GM18870 (cell line): ENCODE measurements at regions not wholly inside any gene's neighbourhood (a gene's known extent, or its start where the extent isn't known, plus 50 kb on each side); places are given as distances from the start of the nearest gene placed in this dataset.

Experiments
- ATAC-seq: cut with Tn5 transposase; IDR thresholded peaks from one replicate; pipeline ENCODE4 v1.9.1; 2021; ENCODE audit warnings: moderate library complexity; ENCODE audit not compliant: unreplicated experiment

DNA sequence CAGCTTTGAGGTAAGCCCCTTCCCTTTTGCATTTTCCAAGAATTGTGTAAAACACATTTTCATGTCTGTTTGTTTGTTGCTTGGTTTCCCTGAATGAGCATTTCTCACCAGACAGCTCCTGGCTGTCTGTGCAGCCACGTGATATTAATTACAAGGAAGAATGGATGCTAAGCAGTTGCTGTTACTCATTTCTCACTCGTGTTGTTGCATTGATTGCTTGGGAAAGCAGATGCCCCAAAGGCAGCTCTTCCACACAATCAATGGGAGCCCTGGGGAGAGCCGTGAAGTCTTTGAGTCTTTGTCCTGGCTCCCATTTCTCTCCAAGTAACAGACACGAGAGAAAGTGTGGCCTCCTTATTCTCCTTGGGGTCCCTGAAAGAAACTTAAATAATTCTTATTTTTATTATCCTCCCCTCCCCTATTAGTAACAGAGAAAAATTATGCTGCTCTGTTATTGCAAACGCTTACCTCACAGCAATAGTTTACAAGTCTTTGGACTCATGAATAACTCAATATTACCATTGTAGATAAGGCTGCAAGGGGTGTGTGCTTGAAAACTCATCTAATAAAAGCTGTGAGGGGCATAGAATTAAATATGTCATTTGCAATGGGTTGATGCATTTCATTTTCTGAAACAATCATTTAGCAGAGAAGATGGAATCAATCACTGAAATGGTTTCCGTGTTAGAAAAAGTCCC is 127.7 kb upstream of the CAMK1G start:
- no peak for ATAC-seq

GRCh38 chr1:209456878-209457277 is 126.6 kb upstream of the CAMK1G start:
- no peak for ATAC-seq

- ATAC-seq = no peak
These were observed 126.0 kb upstream of the CAMK1G start for GRCh38 chr1:209457401-209458125.

DNA sequence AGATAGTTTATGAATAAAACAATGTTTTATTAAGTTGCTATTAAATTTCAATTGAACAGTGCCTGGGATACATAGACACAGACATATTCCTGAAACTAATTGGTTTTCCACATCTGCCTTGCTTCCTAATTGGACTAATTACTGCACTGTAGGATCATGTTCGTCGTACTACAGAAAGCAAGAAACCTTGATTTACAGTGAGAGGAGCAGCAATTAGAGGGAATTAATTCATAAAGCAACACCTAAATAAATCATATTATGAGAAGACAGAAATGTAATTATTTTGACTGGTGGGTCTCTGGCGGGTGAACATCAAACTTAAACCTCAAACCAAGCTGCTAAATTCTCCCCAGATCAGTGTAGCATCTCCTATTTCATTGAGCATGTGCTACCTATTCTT is 124.6 kb upstream of the CAMK1G start:
- ATAC-seq = no peak

- ATAC-seq = no peak
These were observed 122.3 kb upstream of the CAMK1G start for GRCh38 chr1:209461168-209461567.

DNA sequence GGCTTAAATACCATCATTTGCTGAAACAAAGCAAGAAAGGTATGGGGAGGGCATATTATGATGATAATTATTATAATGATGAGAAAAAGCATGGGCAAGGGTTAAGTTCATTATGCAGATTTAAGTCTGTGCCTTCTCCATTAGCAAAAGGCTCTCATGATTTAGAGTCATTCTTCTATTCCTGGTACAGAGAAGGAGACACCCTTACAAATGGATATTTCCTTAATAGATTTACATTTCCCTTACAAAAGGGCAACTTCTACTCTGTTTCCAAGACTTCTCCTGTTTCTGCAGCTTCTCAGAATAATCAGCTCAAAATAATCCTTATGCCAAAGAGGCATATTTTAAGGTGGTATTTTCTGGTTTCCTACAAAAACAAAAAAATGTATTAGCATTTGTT is 121.1 kb upstream of the CAMK1G start:
- ATAC-seq = no peak

DNA sequence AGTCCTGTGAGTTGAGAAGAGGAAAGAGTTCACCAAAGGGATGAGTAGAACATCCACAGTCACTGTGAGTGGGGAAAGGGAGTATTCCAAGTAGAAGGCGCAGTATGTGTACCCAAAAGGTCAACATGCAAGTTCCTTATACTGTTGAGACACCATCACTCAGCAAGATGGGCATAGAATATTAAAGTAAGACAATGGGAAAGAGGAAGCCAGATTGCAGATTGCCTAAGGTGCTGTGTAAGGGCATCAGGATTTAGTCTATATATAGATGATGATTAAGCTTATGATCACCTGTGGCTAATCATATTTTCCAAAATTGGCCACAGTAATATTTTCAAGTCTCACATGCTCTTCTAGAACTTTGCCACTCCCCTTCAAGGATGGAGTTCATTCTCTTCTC is 120.1 kb upstream of the CAMK1G start:
- ATAC-seq = no peak

DNA sequence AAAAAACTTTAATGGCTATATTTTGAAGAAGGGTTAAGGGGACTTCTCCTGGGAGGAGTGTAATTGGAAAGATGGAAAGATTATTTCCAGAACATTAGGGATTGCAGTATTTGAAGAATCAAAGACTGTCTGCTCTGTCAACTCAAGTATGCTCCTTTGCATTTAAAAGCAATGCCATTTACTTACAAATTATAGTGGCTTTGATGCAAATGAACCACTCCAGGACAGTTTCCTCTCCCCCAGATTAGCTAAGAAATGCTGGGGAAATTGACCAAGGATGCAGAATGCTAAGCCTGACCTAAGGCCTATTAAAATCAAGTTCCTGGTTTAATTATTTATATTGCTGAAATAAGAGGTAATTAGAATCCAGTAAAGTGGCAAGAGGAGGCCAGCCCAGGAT is 110.5 kb upstream of the CAMK1G start:
- no peak for ATAC-seq

DNA sequence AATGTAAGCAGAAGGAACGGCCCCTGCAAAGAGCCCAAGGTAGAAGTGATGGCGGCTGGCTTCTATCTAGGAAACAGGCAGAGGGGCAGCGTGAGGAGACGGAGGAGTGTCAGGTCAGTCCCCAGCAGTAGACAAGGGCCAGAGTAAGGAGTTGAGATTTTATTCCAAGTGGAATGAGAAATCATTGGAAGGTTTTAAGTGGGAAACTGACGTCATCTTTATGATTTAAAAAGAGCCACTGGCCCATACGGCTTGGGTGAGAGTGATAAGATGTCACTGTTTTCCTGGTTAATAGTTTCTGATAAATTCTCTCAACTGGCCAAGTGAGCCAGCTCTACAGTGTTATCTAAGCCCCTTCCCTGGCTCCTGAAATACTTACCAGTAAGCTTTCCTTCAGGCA is 103.2 kb upstream of the CAMK1G start:
- ATAC-seq = no peak

- no peak for ATAC-seq
These were observed 99.8 kb upstream of the CAMK1G start for GRCh38 chr1:209483691-209484090.

DNA sequence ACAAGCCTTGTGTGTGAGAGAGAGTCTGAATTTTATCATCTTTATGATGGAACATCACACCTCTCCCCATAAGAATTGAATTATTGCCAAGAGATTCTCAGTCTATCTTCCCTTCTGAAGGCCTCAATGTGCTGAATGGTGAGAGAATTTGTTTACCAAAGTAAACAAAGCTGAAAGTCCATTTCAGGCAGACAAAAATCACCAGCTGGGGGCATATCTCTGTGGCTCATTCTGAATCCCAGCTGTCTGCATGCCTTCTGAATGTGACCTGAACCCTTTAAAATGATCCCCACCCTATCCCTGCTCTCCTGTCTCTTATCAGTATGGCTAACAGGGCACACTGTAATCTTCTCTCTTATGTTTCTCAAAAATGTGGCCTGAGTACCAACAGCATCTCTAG is 99.1 kb upstream of the CAMK1G start:
- no peak for ATAC-seq

DNA sequence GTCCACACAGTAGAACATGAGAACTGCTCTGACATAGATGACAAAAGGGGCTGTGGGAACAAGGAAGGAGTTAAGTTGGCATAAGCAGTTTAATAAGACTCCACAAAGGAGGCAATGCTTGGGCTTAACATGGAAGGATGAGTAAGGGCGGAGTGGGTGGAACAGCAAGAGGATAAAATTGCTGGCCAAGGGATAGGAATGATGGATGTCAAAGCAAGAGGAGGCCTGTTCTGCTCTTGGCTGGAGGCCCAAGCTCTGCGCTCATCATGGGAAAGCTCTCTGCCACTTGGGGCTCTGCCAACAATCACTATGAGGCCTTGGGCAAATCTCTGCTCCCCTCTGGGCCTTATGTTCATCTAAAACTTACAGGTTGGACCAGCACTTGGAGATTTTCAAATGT is 98.3 kb upstream of the CAMK1G start:
- ATAC-seq = no peak

GRCh38 chr1:209485751-209486150 is 97.8 kb upstream of the CAMK1G start:
- ATAC-seq = no peak

DNA sequence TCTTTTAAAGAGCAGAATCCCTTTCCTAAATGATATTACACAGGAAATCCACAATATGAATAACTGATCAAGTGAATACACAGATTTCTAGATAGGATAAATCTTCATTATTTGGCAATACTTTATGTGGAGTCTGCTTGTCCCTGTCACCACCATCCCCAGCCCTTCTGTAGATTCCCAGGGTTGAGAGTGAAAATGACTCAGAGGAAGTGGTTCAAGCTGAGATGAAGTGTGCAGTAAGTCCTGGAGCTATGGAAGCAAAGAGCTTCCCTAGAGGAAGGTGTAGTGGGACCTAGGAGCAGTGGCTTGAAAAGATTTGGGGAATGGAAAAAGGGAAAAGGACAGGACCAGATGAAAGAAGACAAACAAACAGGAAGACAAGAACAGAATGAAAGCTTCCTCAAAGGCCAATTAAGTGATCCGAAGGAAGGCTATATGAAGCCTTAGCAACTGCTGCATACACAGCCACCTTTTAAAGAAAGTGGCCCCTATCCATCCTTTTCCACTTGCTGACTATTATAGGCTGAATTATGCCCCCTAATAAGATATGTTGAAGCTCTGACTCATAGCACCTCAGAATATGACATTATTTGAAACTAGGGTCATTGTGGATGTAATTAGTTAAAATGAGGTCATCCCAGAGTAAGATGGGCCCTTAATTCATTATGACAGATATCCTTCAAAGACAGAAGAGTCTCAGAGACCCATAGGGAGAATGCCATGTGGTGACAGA is 96.5 kb upstream of the CAMK1G start:
- no peak for ATAC-seq

- ATAC-seq = no peak
These were observed 93.5 kb upstream of the CAMK1G start for GRCh38 chr1:209490013-209490412.

GRCh38 chr1:209491031-209491430 is 92.5 kb upstream of the CAMK1G start:
- no peak for ATAC-seq

GRCh38 chr1:209491496-209491895 is 92.0 kb upstream of the CAMK1G start:
- ATAC-seq = no peak

DNA sequence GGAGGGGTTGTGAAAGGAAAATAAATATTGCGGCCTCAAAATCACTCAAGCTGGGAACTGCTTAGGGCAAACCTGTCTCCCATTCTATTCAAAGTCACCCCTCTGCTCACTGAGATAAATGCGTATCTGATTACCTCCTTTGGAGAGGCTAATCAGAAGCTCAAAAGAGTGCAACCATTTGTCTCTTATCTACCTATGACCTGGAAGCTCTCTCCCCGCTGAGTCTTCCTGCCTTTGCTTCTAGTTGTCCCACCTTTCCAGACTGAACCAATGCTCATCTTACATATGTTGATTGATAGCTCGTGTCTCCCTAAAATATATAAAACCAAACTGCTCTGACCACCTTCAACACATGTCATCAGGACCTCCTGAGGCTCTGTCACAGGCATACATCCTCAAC is 91.6 kb upstream of the CAMK1G start:
- no peak for ATAC-seq

GRCh38 chr1:209493559-209493958 is 90.0 kb upstream of the CAMK1G start:
- no peak for ATAC-seq

- no peak for ATAC-seq
These were observed 85.8 kb upstream of the CAMK1G start for GRCh38 chr1:209497729-209498128.

DNA sequence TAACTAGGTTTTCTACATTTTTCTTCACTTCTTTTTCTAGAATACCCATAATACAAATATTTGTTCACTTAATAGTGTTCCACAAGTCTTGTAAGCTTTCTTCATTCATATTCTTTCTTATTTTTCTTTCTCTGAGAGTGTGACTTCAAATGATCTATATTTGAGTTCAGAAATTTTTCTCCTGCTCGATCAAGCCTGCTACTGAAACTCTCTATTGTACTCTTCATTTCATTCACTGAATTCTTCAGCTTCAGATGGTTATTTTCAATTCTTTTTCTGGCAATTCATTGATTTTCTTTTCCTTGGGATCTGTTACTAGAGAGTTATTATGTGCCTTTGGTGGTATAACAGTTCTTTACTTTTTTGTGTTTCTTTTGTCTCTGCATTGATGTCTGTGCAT is 82.5 kb upstream of the CAMK1G start:
- ATAC-seq = no peak

GRCh38 chr1:209503196-209503595 is 80.3 kb upstream of the CAMK1G start:
- ATAC-seq = no peak
